H9 (cell line): ENCODE measurements at regions not wholly inside any gene's neighbourhood (a gene's known extent, or its start where the extent isn't known, plus 50 kb on each side); places are given as distances from the start of the nearest gene placed in this dataset.

Experiments used
- DNase-seq: peaks from one replicate; pipeline ENCODE4 v3.0.0-alpha.2; 2017
- H2AFZ ChIP-seq: one replicate; pipeline ENCODE4 v1.6.1; 2013; ENCODE audit warnings: mild to moderate bottlenecking, low read length, control low read depth, moderate library complexity
- H2AK5ac ChIP-seq: 2 replicates; pipeline ENCODE4 v1.6.1; 2013; ENCODE audit warnings: low read length, control low read depth, mixed read lengths; ENCODE audit not compliant: insufficient read length
- H2BK120ac ChIP-seq: one replicate; pipeline ENCODE4 v1.6.1; 2013; ENCODE audit warnings: low read depth, mild to moderate bottlenecking, low read length, control low read depth, inconsistent platforms; ENCODE audit not compliant: poor library complexity, severe bottlenecking
- H2BK12ac ChIP-seq: 2 replicates; pipeline ENCODE4 v1.6.1; 2013; ENCODE audit warnings: low read length, control low read depth, mixed read lengths, low read depth; ENCODE audit not compliant: insufficient read length
- H2BK15ac ChIP-seq: 2 replicates; pipeline ENCODE4 v1.6.1; 2013; ENCODE audit warnings: low read depth, low read length, control low read depth
- H2BK20ac ChIP-seq: one replicate; pipeline ENCODE4 v1.6.1; 2013; ENCODE audit warnings: low read depth, mild to moderate bottlenecking, low read length, control low read depth, inconsistent platforms; ENCODE audit not compliant: poor library complexity, severe bottlenecking
- H2BK5ac ChIP-seq: 2 replicates; pipeline ENCODE4 v1.6.1; 2013; ENCODE audit warnings: low read length, control low read depth, mixed read lengths; ENCODE audit not compliant: insufficient read length
- H3K14ac ChIP-seq: 2 replicates; pipeline ENCODE4 v1.6.1; 2013; ENCODE audit warnings: low read length, control low read depth; ENCODE audit not compliant: insufficient read depth
- H3K18ac ChIP-seq: 2 replicates; pipeline ENCODE4 v1.6.1; 2013; ENCODE audit warnings: low read depth, mild to moderate bottlenecking, mixed read lengths, low read length, control low read depth; ENCODE audit not compliant: insufficient read length
- H3K23ac ChIP-seq: 2 replicates; pipeline ENCODE4 v1.6.1; 2013; ENCODE audit warnings: low read length, control low read depth, mixed read lengths, low read depth; ENCODE audit not compliant: insufficient read length
- H3K23me2 ChIP-seq: 2 replicates; pipeline ENCODE4 v1.6.1; 2013; ENCODE audit warnings: low read depth, mild to moderate bottlenecking, mixed read lengths, low read length, control low read depth; ENCODE audit not compliant: insufficient read length, poor library complexity, severe bottlenecking
- H3K27ac ChIP-seq: 2 replicates; pipeline ENCODE4 v1.5.1; 2013; ENCODE audit warnings: low read length, control low read depth, mixed read lengths, low read depth; ENCODE audit not compliant: insufficient read length
- H3K27me3 ChIP-seq: 2 replicates; pipeline ENCODE4 v1.6.1; 2013; ENCODE audit warnings: low read length, control low read depth, inconsistent platforms; ENCODE audit not compliant: insufficient read depth
- H3K4ac ChIP-seq: 2 replicates; pipeline ENCODE4 v1.6.1; 2013; ENCODE audit warnings: low read depth, mild to moderate bottlenecking, control low read depth, inconsistent platforms, low read length, moderate library complexity
- H3K4me1 ChIP-seq: 2 replicates; pipeline ENCODE4 v1.6.1; 2013; ENCODE audit warnings: low read length, control low read depth, inconsistent platforms; ENCODE audit not compliant: insufficient read depth
- H3K4me2 ChIP-seq: 2 replicates; pipeline ENCODE4 v1.6.1; 2013; ENCODE audit warnings: low read length, control low read depth, mixed read lengths; ENCODE audit not compliant: insufficient read length, insufficient read depth
- H3K56ac ChIP-seq: 2 replicates; pipeline ENCODE4 v1.6.1; 2013; ENCODE audit warnings: low read depth, mild to moderate bottlenecking, mixed read lengths, low read length, control low read depth; ENCODE audit not compliant: insufficient read length
- H3K79me1 ChIP-seq: 2 replicates; pipeline ENCODE4 v1.6.1; 2013; ENCODE audit warnings: low read depth, mild to moderate bottlenecking, moderate library complexity, low read length, control low read depth, inconsistent platforms; ENCODE audit not compliant: insufficient read depth, poor library complexity, severe bottlenecking
- H3K79me2 ChIP-seq: 2 replicates; pipeline ENCODE4 v1.6.1; 2013; ENCODE audit warnings: low read length, control low read depth, inconsistent platforms; ENCODE audit not compliant: insufficient read depth
- H3K9ac ChIP-seq: 2 replicates; pipeline ENCODE4 v1.6.1; 2013; ENCODE audit warnings: low read length, control low read depth, mixed read lengths; ENCODE audit not compliant: insufficient read length; ENCODE audit errors: extremely low read depth
- H3K9me3 ChIP-seq: one replicate; pipeline ENCODE4 v1.6.1; 2013; ENCODE audit warnings: low read depth, low read length, inconsistent platforms; ENCODE audit not compliant: control insufficient read depth
- H3T11ph ChIP-seq: one replicate; pipeline ENCODE4 v1.6.1; 2013; ENCODE audit warnings: mild to moderate bottlenecking, low read length, control low read depth, inconsistent platforms
- H4K20me1 ChIP-seq: one replicate; pipeline ENCODE4 v1.6.1; 2013; ENCODE audit not compliant: control insufficient read depth, insufficient read length, insufficient read depth
- H4K5ac ChIP-seq: 2 replicates; pipeline ENCODE4 v1.6.1; 2013; ENCODE audit warnings: low read depth, mild to moderate bottlenecking, mixed read lengths, low read length, control low read depth; ENCODE audit not compliant: insufficient read length
- H4K8ac ChIP-seq: replicated peaks from 2 replicates; pipeline ENCODE4 v1.6.1; 2013; ENCODE audit warnings: low read length, control low read depth, mixed read lengths, low read depth; ENCODE audit not compliant: insufficient read length
- H4K91ac ChIP-seq: 2 replicates; pipeline ENCODE4 v1.6.1; 2013; ENCODE audit warnings: low read depth, mild to moderate bottlenecking, moderate library complexity, mixed read lengths, low read length, control low read depth; ENCODE audit not compliant: insufficient read length
- H3K27ac Mint-ChIP-seq, 3 experiments: 2 replicates in 2 of 3; 3 replicates in 1 of 3; pipeline ENCODE4 v1.8.0; 2020 to 2021; ENCODE audit warnings: mixed read lengths in 3 of 3, mild to moderate bottlenecking in 1 of 3, moderate library complexity in 1 of 3
- H3K27me3 Mint-ChIP-seq: 2 replicates; pipeline ENCODE4 v1.8.0; 2021; ENCODE audit warnings: low read depth, mild to moderate bottlenecking, moderate library complexity, mixed read lengths
- H3K36me3 Mint-ChIP-seq, 3 experiments: 2 replicates in 2 of 3; 3 replicates in 1 of 3; pipeline ENCODE4 v1.8.0; 2020 to 2021; ENCODE audit warnings: low read depth in 3 of 3, mixed read lengths in 3 of 3; ENCODE audit not compliant: insufficient read depth in 1 of 3
- H3K4me1 Mint-ChIP-seq, 2 experiments: 2 replicates each; pipeline ENCODE4 v1.8.0; 2020; ENCODE audit warnings: mixed read lengths in 2 of 2
- H3K4me3 Mint-ChIP-seq, 2 experiments: 2 replicates in 1 of 2; 3 replicates in 1 of 2; pipeline ENCODE4 v1.8.0; 2020 to 2021; ENCODE audit warnings: mild to moderate bottlenecking in 2 of 2, mixed read lengths in 2 of 2, moderate library complexity in 1 of 2
- H3K9me3 Mint-ChIP-seq, 2 experiments: 2 replicates in 1 of 2; 3 replicates in 1 of 2; pipeline ENCODE4 v1.8.0; 2020; ENCODE audit warnings: mild to moderate bottlenecking in 2 of 2, mixed read lengths in 2 of 2, moderate library complexity in 1 of 2
- WGBS: extraction: QIAGEN DNeasy Blood & Tissue Kit; methylation state at CpG from one replicate; pipeline ENCODE4 v1.1.7; 2013; ENCODE audit warnings: missing lambda C conversion rate, low lambda C conversion rate, mixed read lengths; ENCODE audit not compliant: insufficient read length; ENCODE audit errors: extremely low coverage; 5-methylcytosine and 5-hydroxymethylcytosine counted together
- TF ChIP-seq, protein P1 (sequence below): fragments of 200-600 bp; sonication (generic); conservative IDR thresholded peaks from 3 replicates; pipeline ENCODE4 v1.8.0; 2021; ENCODE audit warnings: antibody characterized with exemption, mild to moderate bottlenecking

DNA sequence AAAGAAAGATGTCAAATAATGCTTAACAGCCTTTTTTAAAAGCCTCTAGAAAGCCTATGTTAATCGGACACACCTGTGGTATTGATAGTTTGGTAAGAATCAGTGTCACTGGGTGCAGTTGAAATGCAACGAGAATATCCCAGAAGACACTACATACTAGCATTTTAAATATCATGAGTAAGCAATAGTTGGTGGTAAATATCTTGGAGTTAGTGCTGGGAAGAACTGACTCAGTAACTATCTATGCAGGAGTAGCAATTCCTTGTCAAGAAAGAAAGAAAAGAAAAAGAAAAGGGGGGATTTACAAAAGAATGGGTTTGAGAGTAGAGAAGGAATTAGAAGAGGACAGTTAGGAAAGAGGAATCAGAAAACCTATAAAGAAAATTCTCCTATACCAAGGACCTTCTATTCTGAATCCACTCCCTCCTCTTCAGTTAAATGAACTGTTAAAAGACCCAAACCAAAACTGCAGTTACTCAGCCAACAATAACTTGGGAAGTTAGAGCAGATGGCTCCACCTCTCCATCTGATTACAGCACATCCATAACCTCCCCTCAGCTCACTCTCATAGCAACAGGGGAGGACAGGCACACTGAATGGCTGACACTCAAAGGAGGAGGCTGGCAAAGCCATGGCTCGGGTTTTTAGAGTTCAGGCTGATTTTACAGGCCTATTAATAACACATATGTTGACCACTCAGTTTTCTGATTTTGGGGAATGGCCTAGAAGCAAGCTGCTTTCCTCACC is 207.6 kb upstream of the MDFIC2 start:
- no peak for DNase-seq
- Histone ChIP-seq H2BK20ac (no peak overlapping the region), H3K79me1 (no peaks in the 10 kb centered on the region), H2AK5ac (no peak overlapping the region), H3K9ac (no peak overlapping the region), H3K4me2 (no peak overlapping the region), H2BK5ac (no peak overlapping the region), H3K23me2 (no peaks in the 10 kb centered on the region), H2BK15ac (no peak overlapping the region), H2BK12ac (no peak overlapping the region), H3T11ph (no peak overlapping the region), H3K56ac (no peak overlapping the region), H4K8ac (no peak overlapping the region), H3K14ac (no peak overlapping the region), H3K9me3 (no peaks in the 10 kb centered on the region), H2AFZ (no peak overlapping the region), H3K4ac (no peak overlapping the region), H3K27ac (no peak overlapping the region), H4K91ac (no peak overlapping the region), H3K79me2 (no peaks in the 10 kb centered on the region), H2BK120ac (no peak overlapping the region), H4K5ac (no peak overlapping the region), H3K23ac (no peak overlapping the region), H4K20me1 (no peaks in the 10 kb centered on the region), H3K18ac (no peak overlapping the region), H3K4me1 (no peaks in the 10 kb centered on the region; the same call in 1 of the 2 replicates), H3K27me3 (no peaks in the 10 kb centered on the region)
- Mint-ChIP-seq H3K4me1 (peaks cover 23 to 26% of the 10 kb centered on the region in 2 experiments), H3K36me3 (no peaks in the 10 kb centered on the region), H3K4me3 (no peak overlapping the region), H3K27ac (peak overlapping the region in 2 of 3 experiments; percentile 13 to 82; a peak in 2 of 7 replicates), H3K27me3 (no peaks in the 10 kb centered on the region), H3K9me3 (no peaks in the 10 kb centered on the region)
- no CpG with 5 or more reads among the region's 3 CpGs for WGBS
- TF ChIP-seq, protein P1, sequence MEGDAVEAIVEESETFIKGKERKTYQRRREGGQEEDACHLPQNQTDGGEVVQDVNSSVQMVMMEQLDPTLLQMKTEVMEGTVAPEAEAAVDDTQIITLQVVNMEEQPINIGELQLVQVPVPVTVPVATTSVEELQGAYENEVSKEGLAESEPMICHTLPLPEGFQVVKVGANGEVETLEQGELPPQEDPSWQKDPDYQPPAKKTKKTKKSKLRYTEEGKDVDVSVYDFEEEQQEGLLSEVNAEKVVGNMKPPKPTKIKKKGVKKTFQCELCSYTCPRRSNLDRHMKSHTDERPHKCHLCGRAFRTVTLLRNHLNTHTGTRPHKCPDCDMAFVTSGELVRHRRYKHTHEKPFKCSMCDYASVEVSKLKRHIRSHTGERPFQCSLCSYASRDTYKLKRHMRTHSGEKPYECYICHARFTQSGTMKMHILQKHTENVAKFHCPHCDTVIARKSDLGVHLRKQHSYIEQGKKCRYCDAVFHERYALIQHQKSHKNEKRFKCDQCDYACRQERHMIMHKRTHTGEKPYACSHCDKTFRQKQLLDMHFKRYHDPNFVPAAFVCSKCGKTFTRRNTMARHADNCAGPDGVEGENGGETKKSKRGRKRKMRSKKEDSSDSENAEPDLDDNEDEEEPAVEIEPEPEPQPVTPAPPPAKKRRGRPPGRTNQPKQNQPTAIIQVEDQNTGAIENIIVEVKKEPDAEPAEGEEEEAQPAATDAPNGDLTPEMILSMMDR, result no peak
